B cell (primary cell): ENCODE measurements at regions not wholly inside any gene's neighbourhood (a gene's known extent, or its start where the extent isn't known, plus 50 kb on each side); places are given as distances from the start of the nearest gene placed in this dataset.

Experiments used
- ATAC-seq: fragments of 200-7000 bp; cut with Tn5 transposase; one replicate; pipeline ENCODE4 v1.10.0; 2021; ENCODE audit warnings: low read depth, mild to moderate bottlenecking, moderate number of reproducible peaks, moderate library complexity
- CTCF ChIA-PET: fragments of 350-600 bp; sonication (Branson Sonifier 250); formaldehyde crosslinking; loops from one replicate; lab custom pipeline; 2021; ENCODE audit warnings: antibody characterized with exemption, inconsistent platforms; lab: Charles Lee
- POLR2A ChIA-PET: fragments of 350-600 bp; sonication (Branson Sonifier 250); formaldehyde crosslinking; loops from one replicate; lab custom pipeline; 2021; ENCODE audit warnings: antibody characterized with exemption; lab: Charles Lee
- DNase-seq: peaks from one replicate; pipeline ENCODE4 v3.0.0; 2013
- H2AFZ ChIP-seq: 2 replicates; pipeline ENCODE4 v1.6.1; 2012; ENCODE audit warnings: mild to moderate bottlenecking, low read depth, low read length; ENCODE audit not compliant: insufficient read depth, poor library complexity, severe bottlenecking
- H3K27ac ChIP-seq, 2 donors: 1 replicate in 1 of 2; 2 replicates in 1 of 2; pipeline ENCODE4 v1.5.1; 2012 to 2013; ENCODE audit warnings: low read length in 2 of 2, mild to moderate bottlenecking in 2 of 2, moderate library complexity in 1 of 2
- H3K27me3 ChIP-seq, 4 experiments: fragments of 200-600 bp in 1 of 4; sonication (generic) in 1 of 4; replicated peaks in 1 of 4; 1 replicate in 2 of 4; 2 replicates in 2 of 4; pipeline versions ENCODE4 v1.6.1 to v1.7.0; 2013 to 2016; ENCODE audit warnings: low read length in 3 of 4, mild to moderate bottlenecking in 2 of 4, mixed read lengths in 1 of 4, moderate library complexity in 1 of 4; ENCODE audit not compliant: insufficient read depth in 4 of 4, control insufficient read depth in 3 of 4; ENCODE audit errors: control extremely low read depth in 1 of 4
- H3K36me3 ChIP-seq, 2 experiments: replicated peaks in 1 of 2; 1 replicate in 1 of 2; 2 replicates in 1 of 2; pipeline versions ENCODE4 v1.6.1 to v1.7.1; 2013; ENCODE audit warnings: low read length in 1 of 2; ENCODE audit not compliant: insufficient read depth in 2 of 2, control insufficient read depth in 1 of 2; ENCODE audit errors: control extremely low read depth in 1 of 2, extremely low read depth in 1 of 2
- H3K4me1 ChIP-seq, 2 donors: fragments of 200-600 bp in 1 of 2; sonication (generic) in 1 of 2; 1 replicate in 1 of 2; 2 replicates in 1 of 2; pipeline versions ENCODE4 v1.5.1 to v1.6.1; 2013 to 2017; ENCODE audit warnings: low read length in 2 of 2; ENCODE audit not compliant: control insufficient read depth in 2 of 2, insufficient read depth in 2 of 2
- H3K4me2 ChIP-seq: replicated peaks from 2 replicates; pipeline ENCODE3; 2012; ENCODE audit warnings: mild to moderate bottlenecking, low read depth, low read length; ENCODE audit not compliant: poor library complexity, severe bottlenecking
- H3K4me3 ChIP-seq, 5 experiments: fragments of 200-600 bp in 1 of 5; sonication (generic) in 1 of 5; 1 replicate in 3 of 5; 2 replicates in 2 of 5; pipeline versions ENCODE4 v1.5.1 to v1.7.0; 2011 to 2016; ENCODE audit warnings: low read length in 4 of 5, mild to moderate bottlenecking in 4 of 5, low read depth in 2 of 5, control low read depth in 1 of 5, moderate library complexity in 1 of 5; ENCODE audit not compliant: insufficient read depth in 1 of 5; ENCODE audit errors: control extremely low read depth in 1 of 5, extremely low read depth in 1 of 5
- H3K79me2 ChIP-seq: fragments of 200-600 bp; sonication (generic); one replicate; pipeline ENCODE4 v1.6.0; 2016; ENCODE audit warnings: low read length; ENCODE audit not compliant: control insufficient read depth, insufficient read depth
- H3K9ac ChIP-seq: fragments of 200-600 bp; sonication (generic); 2 replicates; pipeline ENCODE4 v1.6.1; 2017; ENCODE audit warnings: mild to moderate bottlenecking, low read length, moderate library complexity
- H3K9me3 ChIP-seq, 3 donors: one replicate each; pipeline versions ENCODE4 v1.6.1 to v1.7.1; 2013; ENCODE audit warnings: low read length in 2 of 3; ENCODE audit not compliant: control insufficient read depth in 2 of 3, insufficient read depth in 1 of 3; ENCODE audit errors: control extremely low read depth in 1 of 3
- H4K20me1 ChIP-seq: 2 replicates; pipeline ENCODE4 v1.6.0; 2012; ENCODE audit warnings: mild to moderate bottlenecking, low read length; ENCODE audit not compliant: insufficient read depth, control insufficient read depth, poor library complexity, severe bottlenecking
- H3K27ac Mint-ChIP-seq: one replicate; pipeline ENCODE4 v1.8.0; 2021; ENCODE audit warnings: mixed read lengths
- H3K27me3 Mint-ChIP-seq: one replicate; pipeline ENCODE4 v1.8.0; 2021; ENCODE audit warnings: mixed read lengths
- H3K4me1 Mint-ChIP-seq: one replicate; pipeline ENCODE4 v1.8.0; 2021; ENCODE audit warnings: mixed read lengths
- H3K4me3 Mint-ChIP-seq: one replicate; pipeline ENCODE4 v1.8.0; 2021; ENCODE audit warnings: mixed read lengths
- H3K9me3 Mint-ChIP-seq: one replicate; pipeline ENCODE4 v1.8.0; 2022; ENCODE audit warnings: mixed read lengths; ENCODE audit not compliant: insufficient read depth
- CTCF ChIP-seq: fragments of 200-600 bp; IDR thresholded peaks from one replicate; pipeline ENCODE4 v1.8.0; 2022; ENCODE audit warnings: antibody characterized with exemption, mild to moderate bottlenecking
- EZH2 ChIP-seq: IDR thresholded peaks from 2 replicates; pipeline ENCODE4 v1.6.1; 2012; ENCODE audit warnings: borderline replicate concordance, low read depth, mild to moderate bottlenecking, moderate library complexity, low read length; ENCODE audit not compliant: insufficient read depth, poor library complexity, severe bottlenecking
- WGBS: methylation state at CpG from one replicate; pipeline ENCODE4 v1.1.5; 2013; ENCODE audit warnings: missing lambda C conversion rate; ENCODE audit not compliant: insufficient coverage; 5-methylcytosine and 5-hydroxymethylcytosine counted together
- intact Hi-C: fragments of 100-400 bp; cut with micrococcal nuclease; formaldehyde crosslinking; loops from one replicate; pipeline ENCODE4 v1.10.0; 2022

GRCh38 chr16:77509051-77509450 is 74.2 kb upstream of the ADAMTS18 start:
- WGBS: 100% methylated on average over 1 of the region's 5 CpGs
- Mint-ChIP-seq H3K4me1 (no peaks in the 10 kb centered on the region), H3K27me3 (peaks cover 6% of the 10 kb centered on the region), H3K9me3 (no peaks in the 10 kb centered on the region), H3K4me3 (no peak overlapping the region), H3K27ac (no peak overlapping the region)
- no peak overlapping the region for H2AFZ ChIP-seq
- H3K27ac ChIP-seq: no peak overlapping the region
- H3K9me3 ChIP-seq: no peaks in the 10 kb centered on the region
- TF ChIP-seq EZH2 (no peak), CTCF (no peak)
- H3K27me3 ChIP-seq: no peaks in the 10 kb centered on the region
- no peak overlapping the region for H3K4me2 ChIP-seq
- H3K4me1 ChIP-seq: no peaks in the 10 kb centered on the region
- ChIA-PET CTCF (no interaction called here), POLR2A (no interaction called here)
- no peaks in the 10 kb centered on the region for H3K79me2 ChIP-seq
- H3K9ac ChIP-seq: no peak overlapping the region
- H4K20me1 ChIP-seq: no peaks in the 10 kb centered on the region
- H3K4me3 ChIP-seq: no peak overlapping the region
- ATAC-seq (no peak), DNase-seq (no peak)
- no peaks in the 10 kb centered on the region for H3K36me3 ChIP-seq
- intact Hi-C loops: no loop called here

DNA sequence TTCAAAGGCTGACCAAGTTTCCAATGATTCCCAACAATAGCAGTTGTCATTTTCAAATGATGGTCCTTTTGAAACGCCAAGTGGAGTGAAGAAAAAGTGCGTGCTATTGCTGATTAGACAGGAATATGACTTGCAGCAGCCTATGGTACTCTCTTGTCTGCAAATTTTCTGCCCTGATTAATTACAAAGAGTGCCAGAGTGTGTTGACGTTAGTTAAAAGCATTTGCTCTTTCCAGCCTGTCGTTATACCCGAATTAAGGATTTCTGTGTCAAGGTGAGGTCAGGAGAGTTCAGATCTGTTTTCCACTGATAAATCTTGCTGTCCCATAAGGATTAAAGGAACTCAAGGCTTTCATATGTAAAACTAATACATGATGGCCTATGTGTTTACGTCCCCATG is 75.0 kb upstream of the ADAMTS18 start:
- H3K27me3 Mint-ChIP-seq: peaks cover 6% of the 10 kb centered on the region
- no peak overlapping the region for H3K27ac ChIP-seq
- ATAC-seq: no peak
- no peak overlapping the region for H3K9ac ChIP-seq
- H2AFZ ChIP-seq: no peak overlapping the region
- H3K4me2 ChIP-seq: no peak overlapping the region
- no peaks in the 10 kb centered on the region for H3K79me2 ChIP-seq
- no peak overlapping the region for H3K27ac Mint-ChIP-seq
- H3K9me3 Mint-ChIP-seq: no peaks in the 10 kb centered on the region
- TF ChIP-seq CTCF: no peak
- TF ChIP-seq EZH2: no peak
- ChIA-PET POLR2A (no interaction called here), CTCF (no interaction called here)
- H3K4me1 ChIP-seq: no peaks in the 10 kb centered on the region
- no peak overlapping the region for H3K4me3 Mint-ChIP-seq
- no peaks in the 10 kb centered on the region for H3K27me3 ChIP-seq
- H4K20me1 ChIP-seq: no peaks in the 10 kb centered on the region
- H3K36me3 ChIP-seq: no peaks in the 10 kb centered on the region
- no peaks in the 10 kb centered on the region for H3K4me1 Mint-ChIP-seq
- no peak for DNase-seq
- WGBS: 52% methylated on average over 2 of the region's 6 CpGs
- no peak overlapping the region for H3K4me3 ChIP-seq
- intact Hi-C loops: no loop called here
- no peaks in the 10 kb centered on the region for H3K9me3 ChIP-seq
